ENCODE measurements at regions not wholly inside any gene's neighbourhood (a gene's known extent, or its start where the extent isn't known, plus 50 kb on each side); places are given as distances from the start of the nearest gene placed in this dataset.
A peak's percentile ranks its signal among the peaks of the same experiment; 100 is the strongest.

GRCh38 chr1:60430375-60430774 is 356.8 kb upstream of the C1orf87 start:
- Histone ChIP-seq H3K4me3 (no peak overlapping the region), H3K9me3 (no peaks in the 10 kb centered on the region), H3K4me1 (no peaks in the 10 kb centered on the region), H3K27me3 (no peaks in the 10 kb centered on the region), H3K36me3 (no peaks in the 10 kb centered on the region), H3K27ac (peak overlapping the region in 2 of 4 donors; percentile 23 to 55)
- TF ChIP-seq CTCF (IDR thresholded peaks at IDR 0.05): no peak
- 24 to 39% methylated on average over 2 of the region's 2 CpGs for WGBS, 2 donors
- no peak for DNase-seq
- ATAC-seq: peak in 2 of 4 donors; percentile 45 to 49
- intact Hi-C loops (cut with DNase I): no loop called here
- FAIRE-seq: no peak

- H3K27me3 ChIP-seq: no peaks in the 10 kb centered on the region
- H3K9me3 ChIP-seq: no peaks in the 10 kb centered on the region
- no peaks in the 10 kb centered on the region for H3K4me1 ChIP-seq
- WGBS, 2 donors: 73 to 80% methylated on average over 4 of the region's 4 CpGs
- no peak for DNase-seq
- H3K27ac ChIP-seq: no peak overlapping the region
- H3K36me3 ChIP-seq: no peaks in the 10 kb centered on the region
- intact Hi-C loops (cut with DNase I): no loop called here
- H3K4me3 ChIP-seq: no peak overlapping the region
- FAIRE-seq: no peak
- no peak for TF ChIP-seq CTCF (IDR thresholded peaks at IDR 0.05)
- no peak for ATAC-seq
Observed at GRCh38 chr1:60428127-60428526, 354.6 kb upstream of the C1orf87 start.

GRCh38 chr1:60427701-60428100 is 354.1 kb upstream of the C1orf87 start:
- no peak for TF ChIP-seq CTCF (IDR thresholded peaks at IDR 0.05)
- no peaks in the 10 kb centered on the region for H3K9me3 ChIP-seq
- WGBS, 2 donors: 57 to 73% methylated on average over 2 of the region's 2 CpGs
- no peaks in the 10 kb centered on the region for H3K27me3 ChIP-seq
- no peak overlapping the region for H3K27ac ChIP-seq
- no peak for ATAC-seq
- H3K36me3 ChIP-seq: no peaks in the 10 kb centered on the region
- H3K4me1 ChIP-seq: no peaks in the 10 kb centered on the region
- FAIRE-seq: no peak
- no peak overlapping the region for H3K4me3 ChIP-seq
- no peak for DNase-seq
- intact Hi-C loops (cut with DNase I): no loop called here

- no peak overlapping the region for H3K4me3 ChIP-seq
- ATAC-seq: peak in 1 of 4 donors; percentile 34
- FAIRE-seq: no peak
- no peak for DNase-seq
- TF ChIP-seq CTCF (IDR thresholded peaks at IDR 0.05): no peak
- H3K27ac ChIP-seq: no peak overlapping the region
- H3K9me3 ChIP-seq: no peaks in the 10 kb centered on the region
- H3K36me3 ChIP-seq: no peaks in the 10 kb centered on the region
- WGBS, 2 donors: 71 to 96% methylated on average over 4 of the region's 4 CpGs
- intact Hi-C loops (cut with DNase I): no loop called here
- H3K4me1 ChIP-seq: no peaks in the 10 kb centered on the region
- H3K27me3 ChIP-seq: no peaks in the 10 kb centered on the region
Observed at GRCh38 chr1:60427194-60427593, 353.6 kb upstream of the C1orf87 start.

GRCh38 chr1:60425528-60425927 is 352.0 kb upstream of the C1orf87 start:
- 31 to 50% methylated on average over 1 of the region's 1 CpG for WGBS, 2 donors
- Histone ChIP-seq H3K9me3 (no peaks in the 10 kb centered on the region), H3K4me1 (no peaks in the 10 kb centered on the region), H3K27me3 (no peaks in the 10 kb centered on the region), H3K4me3 (no peak overlapping the region), H3K27ac (no peak overlapping the region), H3K36me3 (no peaks in the 10 kb centered on the region)
- ATAC-seq (peak in 2 of 4 donors; percentile 50 to 52), DNase-seq (no peak), FAIRE-seq (no peak)
- intact Hi-C loops (cut with DNase I): no loop called here
- TF ChIP-seq CTCF (IDR thresholded peaks at IDR 0.05): peak in 2 of 4 donors; percentile 16 to 18
